ENCODE measurements at regions not wholly inside any gene's neighbourhood (a gene's known extent, or its start where the extent isn't known, plus 50 kb on each side); places are given as distances from the start of the nearest gene placed in this dataset.

DNA sequence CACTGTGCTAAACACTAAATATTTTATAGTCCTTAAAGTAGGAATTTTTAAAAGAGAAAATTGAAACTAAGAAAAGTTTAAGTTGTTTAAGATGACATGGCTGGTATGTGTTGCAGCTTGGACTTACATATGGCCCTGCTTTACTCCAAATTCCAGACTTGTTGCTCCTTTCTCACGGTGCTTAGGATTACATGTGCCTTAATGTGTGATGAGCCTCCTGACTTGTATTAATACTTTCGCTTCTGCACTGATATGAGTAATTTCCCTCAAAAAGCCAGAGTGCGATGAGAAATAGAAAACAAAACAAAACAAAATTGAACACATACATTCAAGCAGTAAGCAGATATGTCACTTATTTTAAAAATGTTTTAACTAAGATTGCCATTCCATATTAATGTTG, 250.2 kb downstream of the VGLL3 start:
- intact Hi-C loops (cut with DNase I): no loop called here
- DNase-seq (ENCODE audit: missing footprints): no peak
- ATAC-seq: no peak

GRCh38 chr3:86739244-86739643, 251.7 kb downstream of the VGLL3 start:
- ATAC-seq (no peak), DNase-seq (ENCODE audit: missing footprints) (no peak)
- intact Hi-C loops (cut with DNase I): no loop called here

DNA sequence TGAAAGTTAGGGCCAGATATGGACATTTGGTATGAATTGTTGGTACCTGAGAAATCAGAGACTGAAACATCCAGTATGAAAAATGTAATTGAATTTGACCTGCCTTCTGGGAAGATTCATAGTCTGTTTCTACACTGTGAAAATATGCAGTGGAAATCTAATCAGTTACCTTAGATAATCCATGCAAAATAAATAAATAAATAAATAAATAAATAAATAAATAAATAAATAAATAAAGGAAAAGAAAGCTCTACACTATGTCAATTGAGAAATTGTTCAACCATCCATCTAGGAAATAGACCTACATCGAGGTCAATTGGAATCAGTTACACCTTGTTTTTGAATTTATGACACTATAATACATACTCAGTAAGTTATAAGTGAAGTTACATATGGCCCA, 252.3 kb downstream of the VGLL3 start:
- ATAC-seq (no peak), DNase-seq (ENCODE audit: missing footprints) (no peak)
- intact Hi-C loops (cut with DNase I): no loop called here

GRCh38 chr3:86737517-86737916, 253.4 kb downstream of the VGLL3 start:
- ATAC-seq (no peak), DNase-seq (ENCODE audit: missing footprints) (no peak)
- intact Hi-C loops (cut with DNase I): no loop called here

- DNase-seq (ENCODE audit: missing footprints): no peak
- no peak for ATAC-seq
- intact Hi-C loops (cut with DNase I): no loop called here
Observed at GRCh38 chr3:86733257-86733656, 257.7 kb downstream of the VGLL3 start.

GRCh38 chr3:86731501-86731901, 259.4 kb downstream of the VGLL3 start:
- ATAC-seq: no peak

GRCh38 chr3:86723433-86723832, 267.5 kb downstream of the VGLL3 start:
- intact Hi-C loops (cut with DNase I): no loop called here
- ATAC-seq (no peak), DNase-seq (ENCODE audit: missing footprints) (no peak)

More at GRCh38 chr3:86731501-86731901, 259.4 kb downstream of the VGLL3 start:
- no peak for DNase-seq (ENCODE audit: missing footprints)
- intact Hi-C loops (cut with DNase I): no loop called here

GRCh38 chr3:86711634-86712033, 279.3 kb downstream of the VGLL3 start:
- intact Hi-C loops (cut with DNase I): no loop called here
- ATAC-seq: no peak
- no peak for DNase-seq (ENCODE audit: missing footprints)

GRCh38 chr3:86708893-86709292, 282.1 kb downstream of the VGLL3 start:
- intact Hi-C loops (cut with DNase I): no loop called here
- no peak for ATAC-seq
- no peak for DNase-seq (ENCODE audit: missing footprints)

DNA sequence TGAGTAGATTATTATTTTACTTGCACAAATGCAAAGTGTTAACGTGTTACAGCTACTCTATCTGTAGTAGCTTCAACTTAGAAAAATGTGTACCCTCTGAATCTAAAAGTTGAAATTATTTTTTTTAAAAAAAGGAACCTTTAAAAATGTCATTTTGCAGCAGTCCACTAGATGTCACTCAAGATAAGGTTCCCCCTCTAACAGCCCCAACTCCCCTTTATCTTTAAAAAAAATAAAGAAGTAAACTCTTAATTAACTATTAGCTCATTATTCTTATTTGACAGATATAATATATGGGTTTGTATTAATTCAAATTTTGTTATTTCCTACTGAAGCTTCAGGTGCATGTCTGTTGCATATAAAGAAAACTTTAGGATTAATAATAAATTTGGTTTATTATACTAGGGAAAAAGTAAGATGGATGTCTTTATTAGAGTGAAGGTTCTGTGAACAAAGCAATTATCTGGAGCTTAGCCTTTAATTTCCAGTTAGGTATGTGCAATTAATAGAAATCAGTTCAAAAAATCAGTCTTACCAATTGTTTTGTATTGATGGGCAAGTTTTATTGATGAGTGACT, 288.5 kb downstream of the VGLL3 start:
- no peak for ATAC-seq
- no peak for DNase-seq (ENCODE audit: missing footprints)
- intact Hi-C loops (cut with DNase I): no loop called here

- no peak for DNase-seq (ENCODE audit: missing footprints)
- ATAC-seq: no peak
- intact Hi-C loops (cut with DNase I): no loop called here
Observed at GRCh38 chr3:86695752-86696151, 295.2 kb downstream of the VGLL3 start.

GRCh38 chr3:86673991-86674390, 317.0 kb downstream of the VGLL3 start:
- no peak for ATAC-seq
- no peak for DNase-seq (ENCODE audit: missing footprints)
- intact Hi-C loops (cut with DNase I): no loop called here

GRCh38 chr3:86661817-86662216, 329.1 kb downstream of the VGLL3 start:
- no peak for ATAC-seq
- DNase-seq (ENCODE audit: missing footprints): no peak
- intact Hi-C loops (cut with DNase I): no loop called here

- DNase-seq (ENCODE audit: missing footprints) (no peak), ATAC-seq (no peak)
- intact Hi-C loops (cut with DNase I): no loop called here
Observed at GRCh38 chr3:86658876-86659275, 332.1 kb downstream of the VGLL3 start.

- no peak for DNase-seq (ENCODE audit: missing footprints)
- intact Hi-C loops (cut with DNase I): no loop called here
- no peak for ATAC-seq
Observed at GRCh38 chr3:86654806-86655460, 336.0 kb downstream of the VGLL3 start.

- ATAC-seq (no peak), DNase-seq (ENCODE audit: missing footprints) (no peak)
- intact Hi-C loops (cut with DNase I): no loop called here
Observed at GRCh38 chr3:86653661-86654205, 337.2 kb downstream of the VGLL3 start.

DNA sequence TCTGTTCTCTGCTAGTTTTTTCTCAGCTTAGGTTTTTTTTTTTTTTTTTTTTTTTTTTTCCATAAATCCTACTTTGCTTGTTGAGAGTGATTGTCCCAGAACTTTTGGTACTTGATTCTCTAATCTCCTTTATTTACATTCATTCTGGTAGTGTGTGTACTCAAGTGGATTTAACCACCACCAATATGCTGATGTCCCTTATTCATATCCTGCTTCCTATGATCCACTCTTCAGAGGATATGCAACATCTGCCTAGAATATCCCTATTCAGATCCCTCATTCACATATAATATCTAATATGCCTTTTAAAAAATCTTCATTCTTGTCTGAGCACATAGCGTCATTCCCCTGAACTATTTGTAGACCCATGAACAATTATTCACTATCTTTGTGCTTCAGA, 342.9 kb downstream of the VGLL3 start:
- DNase-seq (ENCODE audit: missing footprints): no peak
- ATAC-seq: no peak
- intact Hi-C loops (cut with DNase I): no loop called here

- ATAC-seq (no peak), DNase-seq (ENCODE audit: missing footprints) (no peak)
- intact Hi-C loops (cut with DNase I): no loop called here
Observed at GRCh38 chr3:86645756-86646155, 345.2 kb downstream of the VGLL3 start.

DNA sequence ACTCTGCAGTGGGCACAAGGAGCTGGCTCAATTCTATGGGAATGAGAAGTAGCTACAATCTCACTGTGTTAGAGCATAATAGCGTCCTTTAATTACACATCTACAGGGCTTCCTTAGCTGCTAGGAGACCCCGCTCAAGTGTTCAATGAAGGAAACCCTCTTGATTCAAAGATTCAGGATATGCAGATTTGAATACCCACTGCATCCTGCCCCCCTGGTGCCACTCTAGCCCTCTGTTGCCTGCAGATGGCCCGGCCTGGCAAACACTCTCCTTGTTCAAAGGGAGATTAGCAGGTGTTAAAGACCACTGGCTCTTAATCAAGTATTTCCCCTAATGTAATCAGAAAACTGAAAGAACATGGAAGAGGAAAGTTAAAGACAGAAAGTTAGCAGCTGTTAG, 356.6 kb downstream of the VGLL3 start:
- no peak for DNase-seq (ENCODE audit: missing footprints)
- no peak for ATAC-seq
- intact Hi-C loops (cut with DNase I): no loop called here

DNA sequence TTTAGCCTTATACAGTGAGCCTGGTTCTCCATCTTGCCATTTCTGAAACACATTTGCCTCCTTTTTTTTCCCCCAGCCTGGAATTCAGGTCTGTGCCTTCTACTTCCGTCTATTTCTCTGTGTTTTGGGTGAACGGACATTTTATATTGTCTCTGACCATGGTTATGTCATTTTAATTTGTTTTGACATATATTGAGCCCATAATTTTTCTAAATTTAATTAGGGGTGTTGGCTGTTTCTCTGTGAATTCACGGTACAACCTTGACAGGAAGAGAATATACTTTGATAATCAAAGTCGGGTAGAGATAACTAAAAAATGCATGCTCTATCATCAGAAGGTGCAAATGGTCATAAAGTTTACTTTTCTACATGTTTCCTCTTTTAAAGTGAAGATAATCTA, 361.4 kb downstream of the VGLL3 start:
- intact Hi-C loops (cut with DNase I): no loop called here
- ATAC-seq (no peak), DNase-seq (ENCODE audit: missing footprints) (no peak)

DNA sequence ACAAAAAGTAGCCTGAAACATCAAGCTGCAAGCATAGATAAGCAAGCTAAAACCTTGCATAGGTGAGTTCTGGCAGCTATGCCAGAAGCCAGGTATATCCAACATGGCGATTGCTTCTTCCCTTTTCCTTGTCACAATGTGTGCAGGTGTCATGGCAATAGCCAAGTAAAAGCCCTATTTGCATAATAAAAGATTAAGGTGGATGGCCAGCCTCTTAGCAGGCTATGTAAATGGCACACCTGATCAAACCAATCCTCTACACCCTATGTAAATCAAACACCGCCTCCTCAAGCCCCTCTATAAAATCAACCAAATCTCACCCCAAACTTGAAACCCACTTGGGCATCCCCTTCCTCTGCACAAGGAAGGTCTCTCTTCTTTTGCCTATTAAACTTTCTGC, 366.8 kb downstream of the VGLL3 start:
- no peak for DNase-seq (ENCODE audit: missing footprints)
- intact Hi-C loops (cut with DNase I): no loop called here
- ATAC-seq: no peak
